ENCODE measurements at regions not wholly inside any gene's neighbourhood (a gene's known extent, or its start where the extent isn't known, plus 50 kb on each side); places are given as distances from the start of the nearest gene placed in this dataset.

GRCh38 chr9:108727580-108728111 lies 128.1 kb downstream of the ACTL7B start:
- POLR2A ChIA-PET, result no interaction called here
- Histone ChIP-seq H3K4me1 (ENCODE audit: control insufficient read depth, extremely low read depth, insufficient read depth, low read length) (no peaks in the 10 kb centered on the region), H2AFZ (ENCODE audit: low read depth, low read length) (no peak overlapping the region), H3K9me3 (replicated peaks; ENCODE audit: control insufficient read depth, insufficient read depth, low read length) (no peaks in the 10 kb centered on the region), H3K27ac (ENCODE audit: insufficient read depth, low read depth, low read length) (no peak overlapping the region), H3K9ac (replicated peaks; ENCODE audit: extremely low read depth, insufficient read depth, low read length) (no peak overlapping the region), H3K36me3 (ENCODE audit: control insufficient read depth in 2 of 2, extremely low read depth in 1 of 2, insufficient read depth in 2 of 2, low read length in 2 of 2) (no peaks in the 10 kb centered on the region), H3K9me1 (replicated peaks; ENCODE audit: control insufficient read depth, extremely low read depth, insufficient read depth, low read length) (no peaks in the 10 kb centered on the region), H3K4me3 (replicated peaks in 1 of 3; ENCODE audit: insufficient read depth in 1 of 3, low read depth in 1 of 3, low read length in 3 of 3) (no peak overlapping the region), H3K27me3 (ENCODE audit: control insufficient read depth in 2 of 2, insufficient read depth in 2 of 2, low read length in 2 of 2) (no peaks in the 10 kb centered on the region), H4K20me1 (replicated peaks; ENCODE audit: control insufficient read depth, extremely low read depth, insufficient read depth, low read length) (no peaks in the 10 kb centered on the region), H3K4me2 (ENCODE audit: insufficient read depth, low read length) (no peak overlapping the region), H3K79me2 (ENCODE audit: control insufficient read depth, insufficient read depth, low read length) (no peaks in the 10 kb centered on the region)
- FAIRE-seq, result no peak
- CTCF ChIA-PET, result no interaction called here
- TF ChIP-seq GATA2 (IDR thresholded peaks at IDR 0.05; ENCODE audit: insufficient read depth, insufficient read length, low read depth, low read length) (no peak), POLR2A (IDR thresholded peaks at IDR 0.05; ENCODE audit: low read depth, low read length) (no peak), EZH2 (IDR thresholded peaks at IDR 0.05; ENCODE audit: borderline replicate concordance, low read depth, low read length, severe bottlenecking) (no peak), CTCF (IDR thresholded peaks at IDR 0.05; ENCODE audit: extremely low read depth in 1 of 2, insufficient read depth in 1 of 2, low read depth in 1 of 2, low read length in 2 of 2) (no peak), MYC (IDR thresholded peaks at IDR 0.05; ENCODE audit: low read depth, low read length) (no peak), FOS (IDR thresholded peaks at IDR 0.05; ENCODE audit: borderline replicate concordance, insufficient read depth, low read length) (no peak), POLR2AphosphoS5 (IDR thresholded peaks at IDR 0.05; ENCODE audit: insufficient read depth, low read depth, low read length) (no peak), MAX (IDR thresholded peaks at IDR 0.05; ENCODE audit: insufficient read depth, insufficient read length) (no peak), JUN (IDR thresholded peaks at IDR 0.05; ENCODE audit: borderline replicate concordance, insufficient read depth, insufficient read length, low read depth) (no peak)
- dilution Hi-C loops (cut with MboI; ENCODE audit: extremely low pct_ligation_motif_present, low sequenced_read_pairs), result no loop called here
- intact Hi-C loops (cut with micrococcal nuclease), result no loop called here
- BruUV-seq (replicated peaks), result no TSS peak
- DNase-seq (ENCODE audit: low read depth, low spot score), result no peak

Measured in endothelial cell of umbilical vein (primary cell).